GM18951 (cell line): ENCODE measurements at regions not wholly inside any gene's neighbourhood (a gene's known extent, or its start where the extent isn't known, plus 50 kb on each side); places are given as distances from the start of the nearest gene placed in this dataset.
"Not testable (repeated sequence)": the region's sequence is repeated elsewhere in the genome, so short reads cannot be mapped to it uniquely, and the experiment has no call there.

Source experiments
- POLR2A ChIP-seq: IDR thresholded peaks from 4 replicates; pipeline ENCODE4 v1.6.1; 2011; ENCODE audit warnings: mild to moderate bottlenecking; ENCODE audit not compliant: insufficient read length, insufficient read depth; ENCODE audit errors: extremely low read depth
- in situ Hi-C: fragments of 300-500 bp; cut with MboI; formaldehyde crosslinking; loops from one replicate; pipeline ENCODE4 v1.12.0; 2022; ENCODE audit warnings: low sequenced_read_pairs, mixed read lengths, inconsistent platforms; ENCODE audit not compliant: unreplicated experiment

DNA sequence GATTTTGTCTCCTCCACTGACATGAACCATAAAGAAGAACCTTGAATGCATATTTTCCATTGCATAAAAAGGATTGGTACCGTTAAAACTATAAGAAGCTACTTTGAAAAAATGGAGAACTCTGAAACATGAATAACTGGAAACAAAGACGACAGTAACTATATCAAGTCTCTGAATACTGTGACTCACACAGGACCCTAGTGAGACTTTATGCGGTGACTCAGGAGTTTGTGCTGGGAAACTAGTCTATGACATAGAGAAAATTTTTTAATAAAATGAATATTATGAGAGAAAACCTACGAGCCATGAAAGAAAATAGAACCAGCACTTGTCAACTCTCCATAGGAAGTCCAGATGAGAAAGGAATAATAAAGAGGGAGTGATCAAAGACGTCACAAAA lies 339.9 kb upstream of the ADARB2 start:
- in situ Hi-C loops, result no loop called here
- TF ChIP-seq POLR2A, result no peak

DNA sequence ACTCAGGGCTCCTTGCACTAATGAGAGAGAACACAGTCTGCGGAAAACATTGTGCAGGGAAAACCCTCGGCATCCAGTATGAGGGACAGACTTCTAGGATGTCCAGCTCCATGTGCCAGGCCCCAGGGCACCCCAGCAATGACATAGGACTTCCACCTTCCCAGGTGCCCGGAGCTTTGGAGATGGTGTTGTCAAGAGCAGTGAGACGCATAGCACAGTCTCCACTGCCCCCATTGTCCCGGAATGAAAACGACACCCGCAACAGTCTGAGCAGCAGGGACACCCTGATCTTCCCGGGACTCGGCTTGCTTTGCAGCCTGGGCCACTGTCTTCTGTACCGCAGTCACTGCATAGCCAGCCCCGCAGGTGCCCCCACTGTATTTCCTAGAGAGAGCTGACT lies 339.2 kb upstream of the ADARB2 start:
- TF ChIP-seq POLR2A, result no peak
- in situ Hi-C loops, result no loop called here

DNA sequence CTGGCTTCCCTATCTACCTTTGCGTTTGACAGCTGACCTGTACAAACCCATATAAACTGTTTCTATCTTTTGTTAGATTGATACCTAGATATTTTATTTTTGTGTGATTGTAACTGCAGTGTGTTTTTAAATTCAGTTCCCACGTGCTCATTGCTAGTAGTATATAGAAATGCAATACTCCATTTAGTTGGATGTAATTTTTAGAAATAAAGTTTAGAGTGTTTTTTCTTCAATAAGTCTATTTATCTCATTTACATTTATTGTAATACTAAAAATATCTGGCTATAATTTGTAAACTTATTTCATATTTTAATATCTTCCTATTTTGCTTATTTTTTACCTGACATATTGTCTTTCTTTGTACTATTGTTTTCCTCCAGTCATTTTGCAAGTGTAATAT lies 329.7 kb upstream of the ADARB2 start:
- in situ Hi-C loops, result no loop called here
- TF ChIP-seq POLR2A, result no peak

- in situ Hi-C loops, result no loop called here
- TF ChIP-seq POLR2A, result no peak
Measured at GRCh38 chr10:2054728-2055127, 317.4 kb upstream of the ADARB2 start.

DNA sequence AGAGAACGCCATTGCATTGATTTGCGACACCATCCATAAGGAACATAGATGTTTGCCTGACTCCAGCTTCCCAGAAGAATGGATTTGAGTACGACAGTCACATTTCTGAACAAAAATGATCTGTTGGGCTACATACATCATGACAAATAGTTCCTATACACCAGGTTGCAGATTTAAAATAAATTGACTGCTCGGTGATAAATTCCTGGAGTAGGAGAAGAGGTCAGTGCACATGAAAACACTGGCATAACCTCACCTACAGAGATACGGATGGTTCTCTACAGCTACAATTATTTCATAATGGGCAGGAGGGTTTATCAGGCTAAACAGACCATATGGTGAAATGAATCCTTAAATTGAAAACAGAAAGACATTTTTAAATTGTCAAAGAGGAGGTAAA lies 316.5 kb upstream of the ADARB2 start:
- no peak for TF ChIP-seq POLR2A
- in situ Hi-C loops, result no loop called here

GRCh38 chr10:2051108-2051507 lies 313.8 kb upstream of the ADARB2 start:
- no peak for TF ChIP-seq POLR2A
- in situ Hi-C loops, result no loop called here

- no peak for TF ChIP-seq POLR2A
- in situ Hi-C loops, result no loop called here
Measured at GRCh38 chr10:2049560-2049959, 312.2 kb upstream of the ADARB2 start.

DNA sequence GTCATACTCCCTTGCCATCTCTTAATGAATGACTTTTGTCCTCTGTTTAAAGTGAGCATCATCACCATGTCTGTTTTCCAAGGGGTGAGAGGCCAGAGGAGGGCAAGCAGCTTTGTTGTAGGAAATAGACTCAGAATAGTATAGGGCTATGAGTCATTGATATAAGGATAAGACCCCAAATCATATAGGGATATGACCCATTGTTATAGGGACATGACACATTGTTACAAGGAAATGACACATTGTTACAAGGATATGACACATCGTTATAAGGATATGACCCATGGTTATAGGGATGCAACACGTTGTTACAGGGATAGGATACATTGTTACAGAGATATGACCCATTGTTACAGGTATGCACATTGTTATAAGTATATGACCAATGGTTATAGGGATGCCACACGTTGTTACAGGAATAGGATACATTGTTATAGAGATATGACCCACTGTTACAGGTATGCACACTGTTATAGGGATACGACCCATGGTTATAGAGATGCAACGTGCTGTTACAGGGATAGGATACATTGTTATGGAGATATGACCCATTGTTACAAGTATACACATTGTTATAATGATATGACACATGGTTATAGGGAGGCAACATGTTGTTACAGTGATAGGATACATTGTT lies 311.1 kb upstream of the ADARB2 start:
- no peak for TF ChIP-seq POLR2A
- in situ Hi-C loops, result no loop called here

DNA sequence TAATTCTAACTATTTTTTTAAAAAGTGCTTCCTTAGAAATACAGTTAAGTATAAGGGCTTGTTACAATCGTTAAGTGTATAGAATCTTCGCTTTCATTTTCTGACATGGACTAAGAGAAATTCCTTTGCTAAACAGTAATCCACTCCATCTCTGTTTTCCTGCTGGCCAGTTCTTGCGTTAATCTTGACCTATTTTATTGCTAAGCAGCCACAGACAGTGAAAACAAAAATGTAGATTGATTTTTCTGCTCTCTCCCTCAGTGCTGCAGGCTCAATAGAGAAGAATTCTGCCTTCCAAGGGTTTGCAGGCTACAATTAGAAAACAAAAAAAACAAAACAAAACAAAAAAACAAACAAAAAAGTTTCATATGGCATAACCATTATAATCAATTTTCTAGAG lies 310.4 kb upstream of the ADARB2 start:
- in situ Hi-C loops, result no loop called here
- TF ChIP-seq POLR2A, result no peak

- in situ Hi-C loops, result no loop called here
- no peak for TF ChIP-seq POLR2A
Measured at GRCh38 chr10:2043379-2043778, 306.1 kb upstream of the ADARB2 start.

DNA sequence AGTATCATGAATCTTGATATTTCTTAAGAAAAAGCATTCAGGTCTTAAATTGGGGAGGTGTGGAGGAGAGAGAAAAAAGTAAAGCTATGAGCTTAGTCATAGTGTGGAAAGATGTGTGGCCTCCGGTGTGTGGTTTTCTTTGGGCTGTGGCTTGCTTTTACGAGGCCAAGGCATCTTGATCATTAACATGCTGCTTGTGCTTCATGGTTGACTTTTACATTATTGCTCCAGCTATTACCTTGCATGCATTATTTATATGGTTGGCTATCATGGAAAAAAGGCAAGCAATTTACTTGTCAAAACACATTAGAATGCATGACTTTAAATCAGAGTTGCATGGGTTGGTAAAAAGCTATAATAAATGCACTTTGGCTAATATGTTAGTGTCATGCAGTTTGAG lies 300.7 kb upstream of the ADARB2 start:
- TF ChIP-seq POLR2A, result no peak
- in situ Hi-C loops, result no loop called here

- in situ Hi-C loops, result no loop called here
- no peak for TF ChIP-seq POLR2A
Measured at GRCh38 chr10:2037246-2037645, 299.9 kb upstream of the ADARB2 start.

- in situ Hi-C loops, result no loop called here
- no peak for TF ChIP-seq POLR2A
Measured at GRCh38 chr10:2036209-2036608, 298.9 kb upstream of the ADARB2 start.

- in situ Hi-C loops, result no loop called here
- no peak for TF ChIP-seq POLR2A
Measured at GRCh38 chr10:2030046-2030445, 292.7 kb upstream of the ADARB2 start.

GRCh38 chr10:2026936-2027335 lies 289.6 kb upstream of the ADARB2 start:
- in situ Hi-C loops, result no loop called here
- TF ChIP-seq POLR2A, result no peak

DNA sequence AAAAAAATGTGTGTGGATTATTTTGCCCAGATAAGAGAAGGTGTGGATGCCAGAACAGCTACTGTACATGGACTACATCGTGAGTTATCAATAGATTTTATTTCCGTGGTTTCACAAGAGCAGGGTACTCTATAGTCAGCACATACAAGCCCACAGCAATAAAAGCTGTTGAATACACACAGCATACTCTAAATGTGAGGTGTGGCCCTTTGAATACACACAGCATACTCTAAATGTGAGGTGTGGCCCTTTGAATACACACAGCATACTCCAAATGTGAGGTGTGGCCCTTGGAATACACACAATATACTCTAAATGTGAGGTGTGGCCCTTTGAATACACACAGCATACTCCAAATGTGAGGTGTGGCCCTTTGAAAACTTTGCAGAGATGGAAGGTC lies 287.4 kb upstream of the ADARB2 start:
- in situ Hi-C loops, result not testable (repeated sequence)
